Endothelial cell of umbilical vein (primary cell): ENCODE measurements at regions not wholly inside any gene's neighbourhood (a gene's known extent, or its start where the extent isn't known, plus 50 kb on each side); places are given as distances from the start of the nearest gene placed in this dataset.

Experiments
- BruUV-seq: library from RNA; stranded (reverse); fragments of 400-500 nt; replicated peaks from 2 replicates; lab custom pipeline; 2021; lab: Mats Ljungman, UMichigan
- CTCF ChIA-PET: fragments of 300-600, 350-600 bp; sonication (Branson Sonifier 250); formaldehyde crosslinking; loops from one replicate; lab custom pipeline; 2021; ENCODE audit warnings: antibody characterized with exemption, inconsistent platforms; lab: Charles Lee
- POLR2A ChIA-PET: fragments of 300-600, 350-600 bp; sonication (Branson Sonifier 250); formaldehyde crosslinking; loops from one replicate; lab custom pipeline; 2021; ENCODE audit warnings: antibody characterized with exemption, inconsistent platforms; lab: Charles Lee
- DNase-seq: peaks from one replicate; pipeline ENCODE4 v3.0.0-alpha.2; 2011; ENCODE audit warnings: low read depth, low spot score
- FAIRE-seq: peaks from 2 replicates; lab custom pipeline; 2011; peaks lifted over from hg19 to GRCh38; lab: Jason Lieb, UNC
- H2AFZ ChIP-seq: 2 replicates; pipeline ENCODE4 v1.6.0; 2012; ENCODE audit warnings: low read depth, low read length, control low read depth, inconsistent platforms
- H3K27ac ChIP-seq: 2 replicates; pipeline ENCODE4 v1.5.1; 2011; ENCODE audit warnings: low read depth, mild to moderate bottlenecking, control low read depth, low read length, moderate library complexity; ENCODE audit not compliant: insufficient read depth
- H3K27me3 ChIP-seq, 2 experiments: 2 replicates each; pipeline versions ENCODE4 v1.6.0 to v1.6.1; 2011; ENCODE audit warnings: low read length in 2 of 2, mixed read lengths in 1 of 2; ENCODE audit not compliant: control insufficient read depth in 2 of 2, insufficient read depth in 2 of 2
- H3K36me3 ChIP-seq, 2 experiments: 2 replicates in 1 of 2; 3 replicates in 1 of 2; pipeline ENCODE4 v1.5.1; 2011; ENCODE audit warnings: low read length in 2 of 2, mild to moderate bottlenecking in 1 of 2, moderate library complexity in 1 of 2; ENCODE audit not compliant: control insufficient read depth in 2 of 2, insufficient read depth in 2 of 2; ENCODE audit errors: extremely low read depth in 1 of 2
- H3K4me1 ChIP-seq: 3 replicates; pipeline ENCODE4 v1.5.1; 2011; ENCODE audit warnings: mild to moderate bottlenecking, low read length; ENCODE audit not compliant: control insufficient read depth, insufficient read depth; ENCODE audit errors: extremely low read depth
- H3K4me2 ChIP-seq: 2 replicates; pipeline ENCODE4 v1.6.1; 2011; ENCODE audit warnings: low read length, control low read depth, mixed read lengths; ENCODE audit not compliant: insufficient read depth
- H3K4me3 ChIP-seq, 3 experiments: fragments of 200-600 bp in 1 of 3; sonication (generic), shearing (Covaris generic) in 1 of 3; replicated peaks in 1 of 3; 2 replicates each; pipeline ENCODE4 v1.5.1; 2011 to 2016; ENCODE audit warnings: control low read depth in 3 of 3, low read length in 3 of 3, mild to moderate bottlenecking in 2 of 3, inconsistent platforms in 1 of 3, low read depth in 1 of 3, moderate library complexity in 1 of 3; ENCODE audit not compliant: insufficient read depth in 1 of 3
- H3K79me2 ChIP-seq: 2 replicates; pipeline ENCODE4 v1.6.0; 2012; ENCODE audit warnings: low read length, inconsistent platforms; ENCODE audit not compliant: control insufficient read depth, insufficient read depth
- H3K9ac ChIP-seq: replicated peaks from 2 replicates; pipeline ENCODE3; 2011; ENCODE audit warnings: low read length, control low read depth; ENCODE audit not compliant: insufficient read depth; ENCODE audit errors: extremely low read depth
- H3K9me1 ChIP-seq: replicated peaks from 3 replicates; pipeline ENCODE4 v1.6.0; 2011; ENCODE audit warnings: mild to moderate bottlenecking, low read length; ENCODE audit not compliant: control insufficient read depth, insufficient read depth; ENCODE audit errors: extremely low read depth
- H3K9me3 ChIP-seq: replicated peaks from 2 replicates; pipeline ENCODE4 v1.5.1; 2012; ENCODE audit warnings: low read length, inconsistent platforms; ENCODE audit not compliant: control insufficient read depth, insufficient read depth
- H4K20me1 ChIP-seq: replicated peaks from 2 replicates; pipeline ENCODE3; 2011; ENCODE audit warnings: mild to moderate bottlenecking, low read length; ENCODE audit not compliant: control insufficient read depth, insufficient read depth; ENCODE audit errors: extremely low read depth
- CTCF ChIP-seq, 2 donors: IDR thresholded peaks; 1 replicate in 1 of 2; 2 replicates in 1 of 2; pipeline ENCODE4 v1.5.1; 2011; ENCODE audit warnings: low read length in 2 of 2, mild to moderate bottlenecking in 2 of 2, moderate library complexity in 2 of 2, control low read depth in 1 of 2, inconsistent platforms in 1 of 2, low read depth in 1 of 2; ENCODE audit not compliant: insufficient read depth in 1 of 2; ENCODE audit errors: extremely low read depth in 1 of 2
- EZH2 ChIP-seq: IDR thresholded peaks from 2 replicates; pipeline ENCODE4 v1.6.1; 2012; ENCODE audit warnings: borderline replicate concordance, low read depth, mild to moderate bottlenecking, moderate library complexity, low read length, inconsistent platforms; ENCODE audit not compliant: severe bottlenecking
- FOS ChIP-seq: IDR thresholded peaks from 2 replicates; pipeline ENCODE4 v1.6.1; 2011; ENCODE audit warnings: mild to moderate bottlenecking, low read length, moderate library complexity, borderline replicate concordance; ENCODE audit not compliant: insufficient read depth
- GATA2 ChIP-seq: IDR thresholded peaks from 2 replicates; pipeline ENCODE4 v1.7.0; 2011; ENCODE audit warnings: low read depth, mild to moderate bottlenecking, moderate library complexity, mixed read lengths, low read length; ENCODE audit not compliant: insufficient read length, insufficient read depth
- JUN ChIP-seq: IDR thresholded peaks from 2 replicates; pipeline ENCODE4 v1.6.1; 2011; ENCODE audit warnings: borderline replicate concordance, low read depth; ENCODE audit not compliant: insufficient read length, insufficient read depth
- MAX ChIP-seq: IDR thresholded peaks from 2 replicates; pipeline ENCODE4 v1.6.1; 2011; ENCODE audit not compliant: insufficient read depth, insufficient read length
- MYC ChIP-seq: IDR thresholded peaks from one replicate; pipeline ENCODE4 v1.6.1; 2011; ENCODE audit warnings: mild to moderate bottlenecking, low read depth, low read length
- POLR2A ChIP-seq: IDR thresholded peaks from 2 replicates; pipeline ENCODE4 v1.6.1; 2012; ENCODE audit warnings: low read depth, mild to moderate bottlenecking, control low read depth, low read length
- POLR2AphosphoS5 ChIP-seq: IDR thresholded peaks from 2 replicates; pipeline ENCODE4 v1.6.1; 2012; ENCODE audit warnings: low read depth, mild to moderate bottlenecking, control low read depth, low read length, moderate library complexity; ENCODE audit not compliant: insufficient read depth
- dilution Hi-C: fragments of 300-500 bp; cut with MboI; formaldehyde crosslinking; loops from one replicate; pipeline ENCODE4 v1.15.0; 2019; ENCODE audit warnings: low sequenced_read_pairs; ENCODE audit not compliant: extremely low pct_ligation_motif_present
- intact Hi-C: fragments of 100-400 bp; cut with micrococcal nuclease; formaldehyde crosslinking; loops from one replicate; pipeline ENCODE4 v1.10.0; 2022

- Histone ChIP-seq H3K4me2 (no peak overlapping the region), H3K79me2 (no peaks in the 10 kb centered on the region), H3K36me3 (no peaks in the 10 kb centered on the region), H2AFZ (no peak overlapping the region), H3K9ac (no peak overlapping the region), H3K9me1 (no peaks in the 10 kb centered on the region), H3K27me3 (no peaks in the 10 kb centered on the region), H3K27ac (no peak overlapping the region), H3K4me1 (no peaks in the 10 kb centered on the region), H3K9me3 (no peaks in the 10 kb centered on the region), H3K4me3 (no peak overlapping the region), H4K20me1 (no peaks in the 10 kb centered on the region)
- intact Hi-C loops, result no loop called here
- TF ChIP-seq CTCF (IDR thresholded peaks at IDR 0.05; ENCODE audit: extremely low read depth in 1 of 2, insufficient read depth in 1 of 2, low read depth in 1 of 2, low read length in 2 of 2) (no peak), MYC (no peak), MAX (no peak), EZH2 (no peak), GATA2 (no peak)
- DNase-seq (no peak), FAIRE-seq (no peak)
- dilution Hi-C loops, result no loop called here
- CTCF ChIA-PET, result no interaction called here
- POLR2A ChIA-PET, result no interaction called here
- no TSS peak for BruUV-seq
Measured at GRCh38 chr6:1468126-1468525, 78.8 kb downstream of the FOXF2 start.

DNA sequence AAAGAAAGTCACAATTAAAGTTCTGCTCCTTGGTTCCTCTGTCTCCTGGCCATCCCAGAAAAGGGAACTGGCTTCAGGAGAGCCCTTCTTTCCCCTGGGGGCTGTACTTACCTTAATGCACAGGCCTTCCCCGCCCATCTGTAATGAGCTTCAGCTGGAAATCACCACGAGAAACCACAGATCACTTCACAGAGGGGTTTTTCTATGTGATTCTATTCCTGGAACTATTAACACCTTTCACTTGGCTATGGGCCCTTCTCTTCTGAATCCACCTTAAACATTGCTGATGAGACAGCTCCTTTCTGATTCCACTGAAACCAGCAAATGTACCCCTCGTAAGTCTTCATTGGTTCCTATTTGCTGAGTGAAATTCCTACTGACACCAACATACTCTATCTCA is 80.7 kb downstream of the FOXF2 start:
- FAIRE-seq (no peak), DNase-seq (no peak)
- Histone ChIP-seq H3K9me3 (no peaks in the 10 kb centered on the region), H3K9me1 (no peaks in the 10 kb centered on the region), H3K79me2 (no peaks in the 10 kb centered on the region), H3K4me2 (no peak overlapping the region), H3K4me3 (no peak overlapping the region), H4K20me1 (no peaks in the 10 kb centered on the region), H3K4me1 (no peaks in the 10 kb centered on the region), H3K9ac (no peak overlapping the region), H2AFZ (no peak overlapping the region), H3K27ac (no peak overlapping the region), H3K27me3 (no peaks in the 10 kb centered on the region), H3K36me3 (no peaks in the 10 kb centered on the region)
- intact Hi-C loops, result no loop called here
- CTCF ChIA-PET, result interaction anchor here (1.4 kb wide), 2 partner anchors 9 to 10 kb away, joined by 3 to 4 read pairs; no protein-coding TSS in a partner anchor
- POLR2A ChIA-PET, result no interaction called here
- no TSS peak for BruUV-seq
- TF ChIP-seq CTCF (IDR thresholded peaks at IDR 0.05; ENCODE audit: extremely low read depth in 1 of 2, insufficient read depth in 1 of 2, low read depth in 1 of 2, low read length in 2 of 2) (no peak), GATA2 (no peak), MAX (no peak), POLR2AphosphoS5 (no peak), EZH2 (no peak), FOS (no peak), POLR2A (no peak), MYC (no peak), JUN (no peak)
- dilution Hi-C loops, result no loop called here
